HG03135 (cell line): ENCODE measurements at regions not wholly inside any gene's neighbourhood (a gene's known extent, or its start where the extent isn't known, plus 50 kb on each side); places are given as distances from the start of the nearest gene placed in this dataset.

ENCODE experiments used
- ATAC-seq: cut with Tn5 transposase; IDR thresholded peaks from one replicate; pipeline ENCODE4 v1.9.1; 2021; ENCODE audit warnings: mild to moderate bottlenecking, moderate library complexity; ENCODE audit not compliant: unreplicated experiment

GRCh38 chr1:112790920-112791722, 76.0 kb upstream of the PPM1J start:
- ATAC-seq: no peak

DNA sequence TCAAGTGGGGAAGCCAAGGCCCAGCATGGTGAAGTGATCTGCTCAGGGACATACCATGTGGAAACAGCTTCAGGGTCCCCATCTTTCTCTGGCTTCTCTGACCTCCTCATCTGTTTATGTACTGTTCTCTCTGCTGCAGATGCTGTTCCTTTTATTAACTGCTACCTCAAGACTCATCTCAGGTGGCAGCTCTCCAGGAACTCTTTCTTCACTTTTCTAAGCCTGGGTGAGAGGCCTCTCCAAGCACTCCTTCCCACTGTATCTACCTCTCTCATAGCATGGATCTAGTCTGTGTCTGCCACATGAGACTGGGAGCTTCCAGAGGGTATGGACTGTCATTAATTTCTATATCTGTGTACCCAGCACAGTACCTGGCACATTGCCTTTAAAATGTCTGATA, 73.4 kb upstream of the PPM1J start:
- ATAC-seq: no peak

GRCh38 chr1:112788054-112788453, 72.9 kb upstream of the PPM1J start:
- ATAC-seq: no peak

DNA sequence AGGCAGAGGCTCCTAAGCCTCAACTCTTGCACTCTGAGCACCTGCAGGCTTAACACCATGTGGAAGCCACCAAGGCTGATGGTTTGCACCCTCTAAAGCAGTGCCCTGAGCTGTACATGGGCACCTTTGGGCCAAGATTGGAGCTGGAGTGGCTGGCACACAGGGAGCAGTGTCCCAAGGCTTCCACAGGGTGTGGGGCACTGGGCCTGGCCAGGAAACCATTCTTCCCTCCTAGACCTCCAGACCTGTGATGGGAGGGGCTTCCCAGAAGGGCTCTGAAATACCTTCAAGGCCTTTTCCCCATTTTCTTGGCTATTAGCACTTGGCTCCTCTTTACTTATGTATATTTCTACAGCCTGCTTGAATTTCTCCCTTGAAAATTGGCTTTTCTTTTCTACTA, 67.9 kb upstream of the PPM1J start:
- ATAC-seq: no peak

GRCh38 chr1:112779665-112780526, 64.8 kb upstream of the PPM1J start:
- ATAC-seq: no peak

DNA sequence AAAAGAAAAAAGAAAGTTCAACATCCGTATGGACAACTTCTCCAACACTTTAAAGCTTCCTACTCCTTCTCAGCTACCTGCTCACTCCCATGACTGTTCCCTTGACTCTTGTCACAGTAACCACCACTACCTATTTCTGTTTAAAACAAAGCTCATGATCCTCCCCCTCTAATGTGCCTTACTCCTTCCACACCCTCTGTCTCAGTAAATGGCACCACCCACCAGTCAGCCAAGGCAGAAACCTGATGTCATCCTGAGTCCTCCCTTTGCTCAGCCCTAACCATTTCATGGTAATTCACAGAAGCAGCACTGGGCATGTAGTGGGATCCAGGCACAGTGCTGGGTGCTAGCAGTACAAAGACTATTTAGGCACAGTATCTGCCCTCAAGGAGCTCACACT, 63.0 kb upstream of the PPM1J start:
- ATAC-seq: no peak

DNA sequence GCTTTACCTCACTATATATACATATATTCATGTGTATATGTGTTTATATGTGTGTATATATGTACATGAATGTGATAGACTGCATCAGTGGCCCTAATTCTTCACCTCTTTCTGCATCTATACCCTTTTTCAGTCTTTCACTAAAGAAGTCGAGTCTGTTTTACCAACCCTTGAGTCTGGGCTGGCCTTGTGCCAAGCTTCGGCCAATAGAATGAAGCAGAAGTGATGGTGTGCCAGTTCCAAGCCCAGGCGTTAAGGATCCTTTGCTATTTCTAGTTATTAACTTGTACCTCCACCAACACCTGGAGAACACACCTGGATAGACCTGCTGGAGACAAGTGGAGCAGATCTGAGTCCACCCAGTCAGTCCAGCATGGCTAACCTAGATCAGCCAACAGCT, 61.6 kb upstream of the PPM1J start:
- ATAC-seq: no peak

GRCh38 chr1:112772781-112773180, 57.6 kb upstream of the PPM1J start:
- ATAC-seq: no peak

DNA sequence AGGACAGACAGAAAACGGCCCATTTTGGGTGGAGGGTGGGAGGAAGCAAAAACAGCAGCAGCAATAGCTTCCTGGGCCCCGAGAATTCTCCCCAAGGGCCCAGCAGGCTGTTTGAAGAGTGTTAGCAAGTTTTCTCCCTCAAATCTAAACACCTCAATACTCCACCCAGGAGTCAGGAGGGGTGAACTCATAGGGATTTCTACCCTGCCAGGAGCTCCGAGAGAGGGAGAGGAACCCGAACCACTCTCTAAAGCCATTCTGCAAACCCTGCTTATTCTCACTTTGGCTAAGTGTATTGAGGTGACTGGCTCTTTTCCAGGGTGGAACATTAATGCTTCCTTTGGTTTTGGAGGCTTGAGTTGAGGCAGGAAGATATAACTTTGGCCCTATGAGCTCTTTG, 55.6 kb upstream of the PPM1J start:
- ATAC-seq: no peak

DNA sequence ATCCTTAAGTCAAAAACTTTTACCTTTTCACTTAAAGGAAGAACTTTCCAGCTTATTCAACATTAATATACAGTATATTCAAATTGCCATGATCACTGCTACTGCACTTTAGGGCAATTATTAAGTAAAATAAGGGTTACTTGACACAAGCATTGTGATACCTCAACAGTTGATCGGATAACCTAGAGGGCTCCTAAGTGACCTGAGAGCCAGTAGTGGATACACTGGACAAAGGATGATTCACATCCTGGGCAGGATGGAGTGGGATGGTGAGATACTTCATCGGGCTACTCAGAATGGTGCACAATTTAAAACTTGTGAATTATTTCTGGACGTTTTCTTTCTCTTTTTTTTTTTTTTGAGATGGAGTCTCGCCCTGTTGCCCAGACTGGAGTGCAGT, 54.5 kb upstream of the PPM1J start:
- no peak for ATAC-seq

- no peak for ATAC-seq
Observed at GRCh38 chr1:112767646-112768045, 52.5 kb upstream of the PPM1J start.
